Skeletal muscle tissue (tissue), 3 donors: ENCODE measurements at regions not wholly inside any gene's neighbourhood (a gene's known extent, or its start where the extent isn't known, plus 50 kb on each side); places are given as distances from the start of the nearest gene placed in this dataset.

Experiments
- H3K27ac ChIP-seq: one replicate; pipeline ENCODE4 v1.7.0; 2013; ENCODE audit warnings: mild to moderate bottlenecking, low read depth, low read length, inconsistent platforms
- H3K27me3 ChIP-seq, 3 donors: one replicate each; pipeline ENCODE4 v1.7.0; 2013; ENCODE audit warnings: low read length in 3 of 3; ENCODE audit not compliant: control insufficient read depth in 3 of 3, insufficient read depth in 3 of 3
- H3K36me3 ChIP-seq, 3 donors: one replicate each; pipeline ENCODE4 v1.7.0; 2013; ENCODE audit warnings: low read length in 3 of 3; ENCODE audit not compliant: control insufficient read depth in 3 of 3, insufficient read depth in 3 of 3
- H3K4me1 ChIP-seq, 3 donors: one replicate each; pipeline ENCODE4 v1.7.0; 2013; ENCODE audit warnings: low read length in 3 of 3, mild to moderate bottlenecking in 3 of 3; ENCODE audit not compliant: control insufficient read depth in 3 of 3, insufficient read depth in 3 of 3
- H3K4me3 ChIP-seq, 3 donors: one replicate each; pipeline ENCODE4 v1.7.0; 2013; ENCODE audit warnings: low read length in 3 of 3
- H3K9ac ChIP-seq, 3 donors: one replicate each; pipeline ENCODE4 v1.7.0; 2013; ENCODE audit warnings: low read length in 3 of 3, mild to moderate bottlenecking in 3 of 3, moderate library complexity in 2 of 3, low read depth in 1 of 3
- H3K9me3 ChIP-seq, 3 donors: one replicate each; pipeline ENCODE4 v1.7.0; 2013; ENCODE audit warnings: low read length in 3 of 3; ENCODE audit not compliant: control insufficient read depth in 3 of 3
- donor health status: Osteomylitis.

DNA sequence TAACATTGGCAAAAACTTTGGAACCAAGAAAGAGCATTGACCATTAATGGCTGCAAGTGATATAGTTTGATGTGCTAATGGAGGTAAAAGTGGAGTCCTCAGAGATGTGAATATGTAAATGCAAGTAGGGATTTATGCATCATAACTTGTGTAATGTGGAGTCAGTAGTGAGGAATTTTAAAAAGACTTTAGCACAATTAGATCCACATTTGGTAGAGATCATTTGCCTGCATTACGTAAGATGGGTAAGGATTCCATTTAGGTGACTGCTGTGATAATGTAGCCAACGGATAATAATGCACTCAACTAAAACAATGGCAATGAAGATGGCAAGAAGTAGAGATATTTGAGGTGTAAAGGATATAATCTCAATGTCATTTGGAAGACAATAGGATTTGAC, 1128.4 kb downstream of the ADGRL3 start:
- no peaks in the 10 kb centered on the region for H3K36me3 ChIP-seq
- H3K4me3 ChIP-seq, result no peak overlapping the region

DNA sequence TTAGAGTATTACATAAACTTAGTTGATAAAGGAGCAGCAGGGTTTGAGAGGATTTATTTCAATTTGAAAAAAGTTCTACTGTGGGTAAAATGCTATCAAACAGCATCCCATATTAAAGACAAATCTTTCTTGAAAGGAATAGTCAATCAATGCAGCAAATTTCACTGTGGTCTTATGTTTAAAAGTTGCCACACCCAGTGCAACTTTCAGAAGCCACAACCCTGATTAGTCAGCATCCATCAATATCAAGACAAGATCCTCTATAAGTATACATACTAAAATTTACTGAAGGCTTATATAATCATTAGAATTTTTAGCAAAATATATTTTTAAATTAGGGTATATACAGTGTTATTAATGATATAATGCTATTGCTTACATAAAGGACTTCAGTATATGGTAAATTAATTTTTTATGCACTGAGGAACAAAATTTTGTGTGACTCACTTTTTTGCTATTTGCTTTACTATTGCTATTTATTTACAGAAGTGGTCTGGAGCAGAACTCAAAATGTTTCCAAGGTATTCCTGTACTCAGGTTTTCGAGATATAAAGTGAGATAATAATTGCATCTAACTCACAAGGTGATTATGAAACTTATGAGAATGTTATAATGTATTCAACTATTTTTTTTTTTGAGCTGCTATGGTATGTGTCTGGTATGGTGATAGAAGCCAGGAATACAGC, 1127.6 kb downstream of the ADGRL3 start:
- Histone ChIP-seq H3K4me3 (no peak overlapping the region), H3K27me3 (no peaks in the 10 kb centered on the region), H3K9ac (no peak overlapping the region), H3K27ac (no peak overlapping the region), H3K4me1 (no peaks in the 10 kb centered on the region), H3K36me3 (no peaks in the 10 kb centered on the region), H3K9me3 (no peaks in the 10 kb centered on the region)

More for the DNA sequence above, 1128.4 kb downstream of the ADGRL3 start:
- Histone ChIP-seq H3K27ac (no peak overlapping the region), H3K9me3 (no peaks in the 10 kb centered on the region), H3K9ac (no peak overlapping the region), H3K4me1 (no peaks in the 10 kb centered on the region), H3K27me3 (no peaks in the 10 kb centered on the region)

DNA sequence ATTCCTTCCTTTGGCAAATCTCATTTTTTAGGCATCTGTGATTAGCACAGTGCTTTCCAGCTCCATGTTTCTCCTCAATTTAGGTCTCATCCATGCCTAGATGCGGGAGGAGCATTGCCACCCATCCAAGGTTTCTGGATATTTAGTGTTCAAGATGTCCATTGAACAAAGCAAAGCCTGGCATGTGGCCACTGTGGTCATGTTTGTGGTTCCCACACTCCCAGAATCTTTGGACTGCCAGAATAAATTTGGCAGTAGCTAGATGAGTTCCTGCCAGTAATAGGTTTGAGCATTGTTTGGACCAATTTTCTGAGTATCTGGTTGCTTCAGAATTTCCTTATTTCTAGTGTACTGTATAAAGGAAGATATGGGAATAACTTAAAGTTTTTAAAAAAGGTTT, 1124.1 kb downstream of the ADGRL3 start:
- Histone ChIP-seq H3K9ac (no peak overlapping the region), H3K27me3 (no peaks in the 10 kb centered on the region), H3K27ac (no peak overlapping the region), H3K4me1 (no peaks in the 10 kb centered on the region), H3K36me3 (no peaks in the 10 kb centered on the region), H3K4me3 (no peak overlapping the region), H3K9me3 (no peaks in the 10 kb centered on the region)

DNA sequence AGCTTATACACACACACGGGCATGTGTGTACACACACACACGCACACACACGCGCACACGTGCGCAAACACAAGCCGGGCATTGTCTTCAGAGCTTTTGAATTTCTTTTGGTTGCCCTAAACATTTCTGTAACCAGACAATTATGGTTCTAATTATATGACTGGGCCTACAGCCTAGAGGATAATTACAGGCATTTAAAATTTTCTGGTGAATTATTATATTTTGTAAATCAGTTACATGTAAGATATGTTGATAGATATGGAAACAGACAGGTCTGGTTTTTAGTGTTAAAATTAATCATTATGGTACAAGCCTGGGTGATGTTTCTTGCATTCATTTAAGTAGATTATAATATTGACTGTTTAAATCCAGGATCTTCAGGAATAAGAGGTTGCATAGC, 1120.5 kb downstream of the ADGRL3 start:
- no peaks in the 10 kb centered on the region for H3K27me3 ChIP-seq
- H3K27ac ChIP-seq, result no peak overlapping the region
- no peaks in the 10 kb centered on the region for H3K9me3 ChIP-seq
- H3K9ac ChIP-seq, result no peak overlapping the region
- H3K36me3 ChIP-seq, result no peaks in the 10 kb centered on the region
- no peaks in the 10 kb centered on the region for H3K4me1 ChIP-seq
- H3K4me3 ChIP-seq, result no peak overlapping the region

DNA sequence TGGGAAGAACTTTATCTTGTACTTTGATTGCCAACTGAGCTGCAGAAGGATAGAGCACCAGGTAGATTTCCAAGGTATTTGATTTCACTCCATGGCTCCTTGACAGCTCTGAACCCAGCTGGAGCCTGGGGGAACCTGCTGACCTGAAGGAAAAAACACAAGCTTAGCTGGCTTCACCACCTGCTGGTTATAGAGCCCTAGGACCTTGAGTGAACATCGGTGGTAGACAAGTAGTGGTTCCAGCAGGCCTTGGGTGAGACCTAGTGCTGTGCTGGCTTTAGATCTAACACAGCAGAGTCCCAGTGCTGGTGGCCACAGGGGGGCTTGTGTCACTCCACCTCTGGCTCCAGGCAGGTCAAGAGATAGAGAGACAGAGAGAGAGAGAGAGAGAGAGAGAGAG, 1102.6 kb downstream of the ADGRL3 start:
- H3K27me3 ChIP-seq, result no peaks in the 10 kb centered on the region
- H3K4me1 ChIP-seq, result no peaks in the 10 kb centered on the region
- H3K36me3 ChIP-seq, result no peaks in the 10 kb centered on the region
- H3K9ac ChIP-seq, result no peak overlapping the region
- no peak overlapping the region for H3K27ac ChIP-seq
- H3K9me3 ChIP-seq, result no peaks in the 10 kb centered on the region
- H3K4me3 ChIP-seq, result no peak overlapping the region

DNA sequence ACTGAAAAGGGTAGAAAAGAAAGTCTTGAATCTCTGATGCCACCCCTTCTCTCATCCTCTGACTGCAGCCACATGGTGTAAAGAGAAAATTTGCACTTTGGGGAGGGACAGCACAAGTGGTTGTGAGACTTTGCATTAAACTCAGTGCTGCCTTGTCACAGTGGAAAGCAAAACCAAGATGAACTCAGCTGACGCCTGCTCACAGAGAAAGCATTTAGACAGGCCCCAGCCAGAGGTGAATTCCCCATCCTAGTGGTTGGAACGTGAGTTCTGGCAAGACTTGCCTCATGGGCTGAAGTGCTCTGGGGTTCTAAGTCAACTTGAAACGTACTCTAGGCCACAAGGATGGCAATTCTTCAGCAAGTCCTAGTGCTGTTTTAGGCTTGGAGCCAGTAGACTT, 1101.4 kb downstream of the ADGRL3 start:
- Histone ChIP-seq H3K4me3 (no peak overlapping the region), H3K27me3 (no peaks in the 10 kb centered on the region), H3K9ac (no peak overlapping the region), H3K36me3 (no peaks in the 10 kb centered on the region), H3K4me1 (no peaks in the 10 kb centered on the region), H3K27ac (no peak overlapping the region), H3K9me3 (no peaks in the 10 kb centered on the region)

DNA sequence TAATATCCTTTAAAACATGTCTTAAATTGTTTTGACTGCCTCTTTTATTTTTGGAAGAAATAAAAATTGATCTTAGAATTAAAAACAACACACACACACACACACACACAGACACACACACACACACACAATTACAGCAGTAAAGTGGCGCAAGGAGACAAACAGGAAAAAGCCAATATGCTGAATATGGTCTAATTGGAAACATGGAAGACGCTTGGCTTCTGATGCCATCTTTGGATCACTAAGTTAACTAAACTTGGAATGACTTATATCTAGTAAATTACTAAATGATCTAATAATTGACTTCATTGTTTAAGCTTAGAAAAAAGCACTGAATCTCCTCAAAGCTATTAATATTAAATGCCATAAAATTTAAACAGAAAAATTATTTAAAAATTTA, 1093.4 kb downstream of the ADGRL3 start:
- H3K36me3 ChIP-seq, result no peaks in the 10 kb centered on the region
- no peak overlapping the region for H3K4me3 ChIP-seq

DNA sequence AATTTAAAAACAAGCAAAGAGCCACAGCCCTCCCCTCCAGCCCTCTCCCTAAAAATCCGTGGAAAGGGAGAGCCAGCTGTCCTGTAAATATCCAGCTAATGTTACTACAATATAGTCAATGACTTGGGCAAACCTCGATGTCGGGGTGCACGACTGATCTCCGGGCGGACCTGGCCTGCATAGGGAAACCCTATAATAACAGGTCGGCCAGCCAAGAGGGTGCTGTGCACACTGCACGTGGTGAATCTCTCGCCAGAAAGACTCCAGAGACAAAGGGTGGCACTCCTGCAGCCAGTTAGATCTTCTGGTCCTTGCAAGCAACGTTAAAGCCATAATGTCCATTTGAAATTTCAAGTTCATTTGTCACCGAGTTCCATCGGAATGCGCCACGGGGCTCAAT, 1092.8 kb downstream of the ADGRL3 start:
- Histone ChIP-seq H3K36me3 (no peaks in the 10 kb centered on the region), H3K4me3 (no peak overlapping the region), H3K4me1 (no peaks in the 10 kb centered on the region), H3K27me3 (no peaks in the 10 kb centered on the region), H3K9ac (no peak overlapping the region), H3K9me3 (no peaks in the 10 kb centered on the region), H3K27ac (no peak overlapping the region)

More for the DNA sequence above, 1093.4 kb downstream of the ADGRL3 start:
- Histone ChIP-seq H3K9me3 (no peaks in the 10 kb centered on the region), H3K9ac (no peak overlapping the region), H3K27ac (no peak overlapping the region), H3K27me3 (no peaks in the 10 kb centered on the region), H3K4me1 (no peaks in the 10 kb centered on the region)

DNA sequence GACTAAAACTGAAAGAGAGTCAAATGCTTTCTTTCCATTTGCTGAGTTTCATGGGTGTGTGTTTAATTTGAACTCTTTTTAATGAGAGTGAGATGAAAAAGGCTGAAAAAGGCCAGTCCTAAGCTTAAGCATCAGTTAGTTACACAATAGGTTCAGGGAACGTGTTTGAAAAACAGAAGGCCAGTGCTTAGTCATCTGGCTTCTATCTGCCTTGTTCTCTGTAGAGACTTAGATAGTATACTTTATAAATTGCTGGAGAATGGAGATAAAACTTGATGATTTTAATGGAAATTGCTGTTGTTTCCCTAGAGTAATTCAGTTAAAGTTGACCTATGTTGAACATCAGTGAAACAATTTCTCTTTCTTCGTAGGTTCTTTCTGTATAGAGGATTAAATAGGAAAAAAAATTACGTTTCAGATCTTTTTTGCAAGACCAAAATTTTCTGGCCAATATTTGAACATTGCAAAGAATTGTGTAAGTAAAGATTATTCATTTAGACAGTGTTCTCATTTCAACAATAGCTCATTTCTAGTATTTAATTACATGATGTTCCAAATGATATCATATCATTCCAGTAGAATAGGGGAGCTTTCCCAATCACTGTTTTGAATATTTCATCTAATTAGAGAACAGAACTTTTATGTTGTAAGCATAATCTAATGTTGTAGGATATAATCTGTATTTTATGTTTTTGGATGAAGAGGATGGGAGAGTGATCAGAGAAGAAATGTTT, 1088.8 kb downstream of the ADGRL3 start:
- Histone ChIP-seq H3K36me3 (no peaks in the 10 kb centered on the region), H3K4me3 (no peak overlapping the region), H3K9me3 (no peaks in the 10 kb centered on the region), H3K4me1 (no peaks in the 10 kb centered on the region), H3K9ac (no peak overlapping the region), H3K27me3 (no peaks in the 10 kb centered on the region), H3K27ac (no peak overlapping the region)

DNA sequence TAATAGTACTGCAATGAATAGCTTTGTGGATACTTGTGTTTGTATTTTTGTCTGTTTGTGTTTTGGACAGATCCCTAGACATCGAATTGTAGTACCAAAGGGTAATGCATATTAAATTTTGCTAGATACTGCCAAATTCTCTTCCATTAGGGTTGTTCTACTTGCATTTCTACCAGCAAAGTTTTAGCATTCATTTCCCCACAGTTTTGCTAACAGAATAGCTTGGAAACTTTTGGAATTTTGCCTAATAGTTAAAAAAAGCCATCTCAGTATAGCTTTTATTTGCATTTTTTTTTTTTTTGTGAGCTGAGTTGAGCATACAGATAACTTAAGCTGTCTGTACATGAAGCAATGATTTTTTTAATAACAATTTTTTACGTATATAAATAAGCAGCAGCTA, 1084.9 kb downstream of the ADGRL3 start:
- no peak overlapping the region for H3K4me3 ChIP-seq
- H3K9me3 ChIP-seq, result no peaks in the 10 kb centered on the region
- H3K9ac ChIP-seq, result no peak overlapping the region
- H3K27me3 ChIP-seq, result no peaks in the 10 kb centered on the region
- H3K4me1 ChIP-seq, result no peaks in the 10 kb centered on the region
- H3K36me3 ChIP-seq, result no peaks in the 10 kb centered on the region
- H3K27ac ChIP-seq, result no peak overlapping the region
